DND-41 (cell line): ENCODE measurements at regions not wholly inside any gene's neighbourhood (a gene's known extent, or its start where the extent isn't known, plus 50 kb on each side); places are given as distances from the start of the nearest gene placed in this dataset.

Experiments
- ATAC-seq: fragments of 200-7000 bp; cut with Tn5 transposase; 3 replicates; pipeline ENCODE4 v1.9.1; 2021; ENCODE audit warnings: low read depth; ENCODE audit not compliant: insufficient read depth
- DNase-seq: peaks from one replicate; pipeline ENCODE4 v3.0.0-alpha.2; 2020
- H2AFZ ChIP-seq: 2 replicates; pipeline ENCODE4 v1.6.0; 2012; ENCODE audit warnings: low read depth, low read length
- H3K27ac ChIP-seq: 2 replicates; pipeline ENCODE4 v1.5.1; 2012; ENCODE audit warnings: low read length, inconsistent platforms
- H3K27me3 ChIP-seq: fragments of 200-600 bp; sonication (generic); 2 replicates; pipeline ENCODE4 v1.6.0; 2012; ENCODE audit warnings: low read length, mild to moderate bottlenecking, inconsistent platforms; ENCODE audit not compliant: insufficient read depth, poor library complexity
- H3K36me3 ChIP-seq: 2 replicates; pipeline ENCODE4 v1.5.1; 2012; ENCODE audit warnings: low read length, inconsistent platforms; ENCODE audit not compliant: insufficient read depth
- H3K4me1 ChIP-seq: 2 replicates; pipeline ENCODE4 v1.5.1; 2012; ENCODE audit warnings: mild to moderate bottlenecking, low read length; ENCODE audit not compliant: insufficient read depth
- H3K4me2 ChIP-seq: 2 replicates; pipeline ENCODE4 v1.6.0; 2012; ENCODE audit warnings: mild to moderate bottlenecking, moderate library complexity, low read length, inconsistent platforms; ENCODE audit not compliant: insufficient read depth
- H3K4me3 ChIP-seq, 2 experiments: fragments of 200-600 bp in 1 of 2; shearing (Covaris generic) in 1 of 2; 2 replicates each; pipeline ENCODE4 v1.5.1; 2012 to 2016; ENCODE audit warnings: inconsistent platforms in 2 of 2, low read length in 2 of 2, mild to moderate bottlenecking in 2 of 2, low read depth in 1 of 2, moderate library complexity in 1 of 2
- H3K79me2 ChIP-seq: 2 replicates; pipeline ENCODE4 v1.6.0; 2012; ENCODE audit warnings: low read length, inconsistent platforms; ENCODE audit not compliant: insufficient read depth
- H3K9ac ChIP-seq: 2 replicates; pipeline ENCODE4 v1.6.0; 2012; ENCODE audit warnings: low read depth, mild to moderate bottlenecking, inconsistent platforms, low read length, moderate library complexity
- H3K9me3 ChIP-seq: 2 replicates; pipeline ENCODE4 v1.5.1; 2012; ENCODE audit warnings: low read length, moderate library complexity, mild to moderate bottlenecking, inconsistent platforms; ENCODE audit not compliant: insufficient read depth, severe bottlenecking
- H4K20me1 ChIP-seq: 2 replicates; pipeline ENCODE4 v1.6.0; 2012; ENCODE audit warnings: low read length; ENCODE audit not compliant: insufficient read depth
- CTCF ChIP-seq: IDR thresholded peaks from 2 replicates; pipeline ENCODE4 v1.5.1; 2012; ENCODE audit warnings: borderline replicate concordance, low read length, moderate library complexity, mild to moderate bottlenecking; ENCODE audit not compliant: poor library complexity, severe bottlenecking; ENCODE audit errors: extremely low read depth
- EZH2 ChIP-seq: IDR thresholded peaks from 3 replicates; pipeline ENCODE4 v1.6.1; 2012; ENCODE audit warnings: borderline replicate concordance, low read depth, mild to moderate bottlenecking, moderate library complexity, low read length, inconsistent platforms; ENCODE audit not compliant: severe bottlenecking

- Histone ChIP-seq H3K27me3 (no peaks in the 10 kb centered on the region), H3K4me3 (no peak overlapping the region), H3K79me2 (no peaks in the 10 kb centered on the region), H3K4me2 (no peak overlapping the region), H3K9ac (no peak overlapping the region), H3K4me1 (no peaks in the 10 kb centered on the region), H3K27ac (no peak overlapping the region), H4K20me1 (no peaks in the 10 kb centered on the region), H3K9me3 (no peaks in the 10 kb centered on the region), H2AFZ (no peak overlapping the region), H3K36me3 (no peaks in the 10 kb centered on the region)
- no peak for TF ChIP-seq EZH2
- TF ChIP-seq CTCF: no peak
- DNase-seq (no peak), ATAC-seq (no peak)
Measured at GRCh38 chr18:6626457-6626856, 103.1 kb upstream of the ARHGAP28 start.

- H3K4me1 ChIP-seq: no peaks in the 10 kb centered on the region
- no peak overlapping the region for H3K9ac ChIP-seq
- H3K79me2 ChIP-seq: no peaks in the 10 kb centered on the region
- H3K4me3 ChIP-seq: no peak overlapping the region
- no peak for ATAC-seq
- H3K4me2 ChIP-seq: no peak overlapping the region
- no peak for TF ChIP-seq EZH2
- TF ChIP-seq CTCF: no peak
- no peak overlapping the region for H3K27ac ChIP-seq
- no peak for DNase-seq
- H2AFZ ChIP-seq: no peak overlapping the region
- H4K20me1 ChIP-seq: no peaks in the 10 kb centered on the region
- H3K27me3 ChIP-seq: no peaks in the 10 kb centered on the region
- H3K9me3 ChIP-seq: no peaks in the 10 kb centered on the region
- no peaks in the 10 kb centered on the region for H3K36me3 ChIP-seq
Measured at GRCh38 chr18:6627645-6628044, 101.9 kb upstream of the ARHGAP28 start.

- Histone ChIP-seq H3K27ac (no peak overlapping the region), H3K4me2 (no peak overlapping the region), H3K79me2 (no peaks in the 10 kb centered on the region), H3K4me1 (no peaks in the 10 kb centered on the region), H3K27me3 (no peaks in the 10 kb centered on the region), H2AFZ (no peak overlapping the region), H4K20me1 (no peaks in the 10 kb centered on the region), H3K9ac (no peak overlapping the region), H3K4me3 (no peak overlapping the region), H3K36me3 (no peaks in the 10 kb centered on the region), H3K9me3 (no peaks in the 10 kb centered on the region)
- TF ChIP-seq EZH2 (no peak), CTCF (no peak)
- ATAC-seq: no peak
- no peak for DNase-seq
Measured at GRCh38 chr18:6628187-6628586, 101.3 kb upstream of the ARHGAP28 start.

GRCh38 chr18:6629635-6630140 is 99.8 kb upstream of the ARHGAP28 start:
- no peak for TF ChIP-seq EZH2
- TF ChIP-seq CTCF: no peak
- DNase-seq (no peak), ATAC-seq (no peak)
- Histone ChIP-seq H3K27ac (no peak overlapping the region), H3K9ac (no peak overlapping the region), H3K79me2 (no peaks in the 10 kb centered on the region), H3K27me3 (no peaks in the 10 kb centered on the region), H2AFZ (no peak overlapping the region), H4K20me1 (no peaks in the 10 kb centered on the region), H3K4me1 (no peaks in the 10 kb centered on the region), H3K36me3 (no peaks in the 10 kb centered on the region), H3K4me3 (no peak overlapping the region), H3K9me3 (no peaks in the 10 kb centered on the region), H3K4me2 (no peak overlapping the region)
